Caco-2 (cell line): ENCODE measurements at regions not wholly inside any gene's neighbourhood (a gene's known extent, or its start where the extent isn't known, plus 50 kb on each side); places are given as distances from the start of the nearest gene placed in this dataset.

Experiments used
- BruUV-seq: library from RNA; stranded (reverse); fragments of 400-500 nt; replicated peaks from 2 replicates; lab custom pipeline; 2021; lab: Mats Ljungman, UMichigan
- CTCF ChIA-PET: fragments of 300-600 bp; sonication (Branson Sonifier 250); formaldehyde crosslinking; loops from one replicate; lab custom pipeline; 2022; ENCODE audit warnings: antibody characterized with exemption; lab: Charles Lee
- POLR2A ChIA-PET: fragments of 300-600 bp; sonication (Branson Sonifier 250); formaldehyde crosslinking; loops from one replicate; lab custom pipeline; 2022; ENCODE audit warnings: antibody characterized with exemption; lab: Charles Lee
- DNase-seq, 2 experiments: peaks; one replicate each; pipeline versions ENCODE4 v3.0.0 to v3.0.0-alpha.2; 2020 to 2022
- H3K27me3 ChIP-seq: replicated peaks from 2 replicates; pipeline ENCODE4 v1.6.0; 2011; ENCODE audit warnings: low read length; ENCODE audit not compliant: control insufficient read depth, insufficient read depth
- H3K36me3 ChIP-seq: 2 replicates; pipeline ENCODE4 v1.5.1; 2011; ENCODE audit warnings: low read length; ENCODE audit not compliant: control insufficient read depth, insufficient read depth
- H3K4me1 ChIP-seq: fragments of 250-450 bp; sonication (Bioruptor Pico); 2 replicates; pipeline ENCODE4 v1.5.1; 2020; ENCODE audit warnings: mild to moderate bottlenecking
- H3K4me3 ChIP-seq: 2 replicates; pipeline ENCODE4 v1.5.1; 2011; ENCODE audit warnings: low read depth, mild to moderate bottlenecking, control low read depth, low read length
- H3K9me3 ChIP-seq: fragments of 250-450 bp; sonication (Bioruptor Pico); 2 replicates; pipeline ENCODE4 v1.5.1; 2020; ENCODE audit warnings: mild to moderate bottlenecking, moderate library complexity
- H3K27ac Mint-ChIP-seq: one replicate; pipeline ENCODE4 v1.8.0; 2022; ENCODE audit warnings: mixed read lengths; ENCODE audit not compliant: unreplicated experiment
- H3K27me3 Mint-ChIP-seq: one replicate; pipeline ENCODE4 v1.8.0; 2022; ENCODE audit warnings: mixed read lengths; ENCODE audit not compliant: insufficient read depth, unreplicated experiment
- H3K36me3 Mint-ChIP-seq: one replicate; pipeline ENCODE4 v1.8.0; 2022; ENCODE audit warnings: mild to moderate bottlenecking, mixed read lengths; ENCODE audit not compliant: insufficient read depth, unreplicated experiment
- H3K4me1 Mint-ChIP-seq: one replicate; pipeline ENCODE4 v1.8.0; 2022; ENCODE audit warnings: low read depth, mixed read lengths; ENCODE audit not compliant: unreplicated experiment
- H3K4me3 Mint-ChIP-seq: one replicate; pipeline ENCODE4 v1.8.0; 2022; ENCODE audit warnings: mild to moderate bottlenecking, moderate library complexity, mixed read lengths; ENCODE audit not compliant: unreplicated experiment
- H3K9me3 Mint-ChIP-seq: one replicate; pipeline ENCODE4 v1.8.0; 2022; ENCODE audit warnings: mixed read lengths; ENCODE audit not compliant: unreplicated experiment
- intact Hi-C: fragments of 100-400 bp; cut with micrococcal nuclease; formaldehyde crosslinking; loops from one replicate; pipeline ENCODE4 v1.10.0; 2022; ENCODE audit not compliant: unreplicated experiment
- TF ChIP-seq, protein P1 (sequence below), 2 experiments: fragments of 200-600 bp in 1 of 2; IDR thresholded peaks; 1 replicate in 1 of 2; 2 replicates in 1 of 2; pipeline versions ENCODE4 v1.5.1 to v1.8.0; 2011 to 2022; ENCODE audit warnings: antibody characterized with exemption in 1 of 2, control low read depth in 1 of 2, inconsistent platforms in 1 of 2, low read depth in 1 of 2, low read length in 1 of 2, mild to moderate bottlenecking in 1 of 2, moderate library complexity in 1 of 2; ENCODE audit not compliant: insufficient read depth in 1 of 2, severe bottlenecking in 1 of 2, unreplicated experiment in 1 of 2

DNA sequence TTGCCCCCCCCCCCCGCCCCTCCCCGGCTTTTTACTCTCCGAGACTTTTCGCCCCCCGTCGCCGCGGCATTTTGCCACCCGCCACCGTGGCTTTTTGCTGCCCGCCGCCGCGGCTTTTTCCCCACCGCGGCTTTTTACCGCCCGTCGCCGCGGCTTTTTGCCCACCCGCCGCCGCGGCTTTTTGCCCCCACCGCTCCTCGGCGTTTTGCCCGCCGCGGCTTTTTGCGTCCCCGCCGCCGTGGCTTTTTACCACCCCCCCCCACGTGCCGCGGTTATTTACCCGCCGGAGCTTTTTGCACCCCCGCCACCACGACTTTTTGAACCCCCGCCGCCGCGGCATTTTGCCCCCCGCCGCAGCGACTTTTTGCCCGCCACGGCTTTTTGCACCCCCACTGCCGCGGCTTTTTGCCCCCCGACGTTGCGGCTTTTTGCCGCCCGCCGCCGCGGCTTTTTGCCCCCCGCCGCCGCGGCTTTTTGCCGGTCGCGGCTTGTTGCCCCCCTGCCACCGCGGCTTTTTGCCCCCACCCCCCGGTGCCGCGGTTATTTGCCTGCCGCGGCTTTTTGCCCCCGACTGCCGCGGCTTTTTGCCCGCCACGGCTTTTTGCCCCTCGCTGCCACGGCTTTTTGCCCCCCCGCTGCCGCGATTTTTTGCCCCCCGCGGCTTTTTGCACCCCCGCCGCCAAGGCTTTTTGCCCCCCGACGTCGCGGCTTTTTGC lies 461.1 kb downstream of the ZNF33B start:
- no TSS peak for BruUV-seq
- intact Hi-C loops: no loop called here
- ChIA-PET CTCF (no interaction called here), POLR2A (no interaction called here)
- no peaks in the 10 kb centered on the region for H3K27me3 Mint-ChIP-seq
- no peaks in the 10 kb centered on the region for H3K4me1 Mint-ChIP-seq
- H3K4me3 Mint-ChIP-seq: no peak overlapping the region
- Histone ChIP-seq H3K27me3 (no peaks in the 10 kb centered on the region), H3K36me3 (no peaks in the 10 kb centered on the region), H3K4me1 (no peaks in the 10 kb centered on the region), H3K4me3 (no peak overlapping the region), H3K9me3 (no peaks in the 10 kb centered on the region)
- DNase-seq: no peak
- TF ChIP-seq, protein P1, sequence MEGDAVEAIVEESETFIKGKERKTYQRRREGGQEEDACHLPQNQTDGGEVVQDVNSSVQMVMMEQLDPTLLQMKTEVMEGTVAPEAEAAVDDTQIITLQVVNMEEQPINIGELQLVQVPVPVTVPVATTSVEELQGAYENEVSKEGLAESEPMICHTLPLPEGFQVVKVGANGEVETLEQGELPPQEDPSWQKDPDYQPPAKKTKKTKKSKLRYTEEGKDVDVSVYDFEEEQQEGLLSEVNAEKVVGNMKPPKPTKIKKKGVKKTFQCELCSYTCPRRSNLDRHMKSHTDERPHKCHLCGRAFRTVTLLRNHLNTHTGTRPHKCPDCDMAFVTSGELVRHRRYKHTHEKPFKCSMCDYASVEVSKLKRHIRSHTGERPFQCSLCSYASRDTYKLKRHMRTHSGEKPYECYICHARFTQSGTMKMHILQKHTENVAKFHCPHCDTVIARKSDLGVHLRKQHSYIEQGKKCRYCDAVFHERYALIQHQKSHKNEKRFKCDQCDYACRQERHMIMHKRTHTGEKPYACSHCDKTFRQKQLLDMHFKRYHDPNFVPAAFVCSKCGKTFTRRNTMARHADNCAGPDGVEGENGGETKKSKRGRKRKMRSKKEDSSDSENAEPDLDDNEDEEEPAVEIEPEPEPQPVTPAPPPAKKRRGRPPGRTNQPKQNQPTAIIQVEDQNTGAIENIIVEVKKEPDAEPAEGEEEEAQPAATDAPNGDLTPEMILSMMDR (IDR thresholded peaks at IDR 0.05; ENCODE audit: insufficient read depth in 1 of 2, low read depth in 1 of 2, low read length in 1 of 2, severe bottlenecking in 1 of 2, unreplicated experiment in 1 of 2): no peak
- peaks cover 49% of the 10 kb centered on the region for H3K9me3 Mint-ChIP-seq
- H3K27ac Mint-ChIP-seq: no peak overlapping the region
- H3K36me3 Mint-ChIP-seq: peaks cover 6% of the 10 kb centered on the region

DNA sequence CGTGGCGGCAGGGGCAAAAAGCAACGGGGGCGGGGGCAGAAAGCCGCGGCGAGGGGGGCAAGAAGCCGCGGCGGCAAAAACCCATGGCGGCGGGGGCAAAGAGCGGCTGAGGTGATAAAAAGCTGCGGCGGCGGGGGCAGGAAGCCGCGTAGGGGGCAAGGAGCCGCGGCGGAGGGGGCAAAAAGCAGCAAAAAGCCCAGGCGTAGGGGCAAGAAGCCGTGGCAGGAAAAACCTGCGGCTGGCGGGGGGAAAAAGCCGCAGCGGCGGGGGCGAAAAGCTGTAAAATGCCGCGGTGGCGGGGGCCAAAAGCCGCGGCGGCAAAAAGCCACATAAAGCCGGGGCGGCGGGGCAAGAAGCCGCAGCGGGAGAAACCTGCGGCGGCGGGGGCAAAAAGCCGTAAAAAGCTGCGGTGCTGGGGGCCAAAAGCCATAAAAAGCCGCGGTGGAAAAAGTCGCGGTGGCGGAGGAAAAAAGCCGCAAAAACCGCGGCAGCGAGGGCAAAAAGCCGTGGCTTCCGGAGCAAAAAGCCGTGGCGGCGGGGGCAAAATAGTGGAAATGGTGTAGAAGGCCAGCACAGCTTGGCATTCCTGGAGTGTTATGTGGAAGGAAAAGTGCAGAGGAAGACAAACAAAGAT lies 487.8 kb downstream of the ZNF33B start:
- H3K4me1 Mint-ChIP-seq: no peaks in the 10 kb centered on the region
- peaks cover 6% of the 10 kb centered on the region for H3K36me3 Mint-ChIP-seq
- TF ChIP-seq, protein P1 (IDR thresholded peaks at IDR 0.05; ENCODE audit: insufficient read depth in 1 of 2, low read depth in 1 of 2, low read length in 1 of 2, severe bottlenecking in 1 of 2, unreplicated experiment in 1 of 2): no peak
- H3K4me3 Mint-ChIP-seq: no peak overlapping the region
- no peaks in the 10 kb centered on the region for H3K4me1 ChIP-seq
- H3K27ac Mint-ChIP-seq: no peak overlapping the region
- H3K9me3 Mint-ChIP-seq: peaks cover 40% of the 10 kb centered on the region
- peaks cover 3% of the 10 kb centered on the region for H3K9me3 ChIP-seq
- no peaks in the 10 kb centered on the region for H3K27me3 ChIP-seq
- no peaks in the 10 kb centered on the region for H3K36me3 ChIP-seq
- no TSS peak for BruUV-seq
- ChIA-PET CTCF (no interaction called here), POLR2A (no interaction called here)
- intact Hi-C loops: no loop called here
- no peaks in the 10 kb centered on the region for H3K27me3 Mint-ChIP-seq
- H3K4me3 ChIP-seq: no peak overlapping the region
- DNase-seq: no peak

DNA sequence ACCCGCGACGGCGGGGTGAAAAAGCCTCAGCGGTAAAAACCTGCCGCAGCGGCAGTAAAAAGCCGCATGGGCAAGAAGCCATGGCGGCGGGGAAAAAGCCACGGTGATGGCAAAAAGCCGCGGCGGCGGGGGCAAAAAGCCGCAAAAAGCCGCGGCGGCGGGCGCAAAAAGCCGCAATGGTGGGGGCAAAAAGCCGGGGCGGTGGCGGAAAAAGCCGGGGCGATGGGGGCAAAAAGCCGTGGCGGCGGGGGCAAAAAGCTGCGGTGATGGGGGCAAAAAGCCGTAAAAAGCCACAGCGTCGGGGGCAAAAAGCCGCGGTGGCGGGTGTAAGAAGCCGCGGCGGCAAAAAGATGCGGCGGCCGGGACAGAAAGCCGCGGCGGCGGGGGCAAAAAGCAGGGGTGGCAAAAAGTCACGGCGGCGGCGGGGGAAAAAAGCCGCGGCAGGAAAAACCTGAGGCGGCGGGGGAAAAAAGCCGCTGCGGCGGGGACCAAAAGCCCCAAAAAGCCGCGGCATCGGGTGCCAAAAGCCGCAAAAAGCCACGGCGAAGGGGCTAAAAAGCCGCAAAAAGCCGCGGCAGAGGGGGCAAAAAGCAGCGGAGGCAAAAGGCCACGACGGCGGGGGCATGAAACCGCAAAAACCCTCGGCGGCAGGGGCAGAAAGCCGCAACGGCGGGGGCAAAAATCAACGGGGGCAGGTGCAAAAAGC lies 488.5 kb downstream of the ZNF33B start:
- H3K4me3 Mint-ChIP-seq: no peak overlapping the region
- CTCF ChIA-PET: no interaction called here
- H3K9me3 Mint-ChIP-seq: peaks cover 35% of the 10 kb centered on the region
- no peak for DNase-seq
- POLR2A ChIA-PET: no interaction called here
- no peaks in the 10 kb centered on the region for H3K36me3 ChIP-seq
- peaks cover 6% of the 10 kb centered on the region for H3K36me3 Mint-ChIP-seq
- intact Hi-C loops: no loop called here
- H3K4me1 ChIP-seq: no peaks in the 10 kb centered on the region
- H3K9me3 ChIP-seq: peaks cover 3% of the 10 kb centered on the region
- H3K27me3 ChIP-seq: no peaks in the 10 kb centered on the region
- H3K27me3 Mint-ChIP-seq: no peaks in the 10 kb centered on the region
- BruUV-seq: no TSS peak
- TF ChIP-seq, protein P1 (IDR thresholded peaks at IDR 0.05; ENCODE audit: insufficient read depth in 1 of 2, low read depth in 1 of 2, low read length in 1 of 2, severe bottlenecking in 1 of 2, unreplicated experiment in 1 of 2): no peak
- H3K4me1 Mint-ChIP-seq: no peaks in the 10 kb centered on the region
- H3K27ac Mint-ChIP-seq: no peak overlapping the region
- H3K4me3 ChIP-seq: no peak overlapping the region
